NB4 (cell line): ENCODE measurements at regions not wholly inside any gene's neighbourhood (a gene's known extent, or its start where the extent isn't known, plus 50 kb on each side); places are given as distances from the start of the nearest gene placed in this dataset.

Experiments
- POLR2A ChIP-seq: IDR thresholded peaks from 2 replicates; pipeline ENCODE4 v1.6.1; 2011; ENCODE audit warnings: mild to moderate bottlenecking; ENCODE audit not compliant: insufficient read length; ENCODE audit errors: extremely low read depth
- TF ChIP-seq, protein P1 (sequence below): IDR thresholded peaks from one replicate; pipeline ENCODE4 v1.5.1; 2012; ENCODE audit warnings: low read depth, low read length

DNA sequence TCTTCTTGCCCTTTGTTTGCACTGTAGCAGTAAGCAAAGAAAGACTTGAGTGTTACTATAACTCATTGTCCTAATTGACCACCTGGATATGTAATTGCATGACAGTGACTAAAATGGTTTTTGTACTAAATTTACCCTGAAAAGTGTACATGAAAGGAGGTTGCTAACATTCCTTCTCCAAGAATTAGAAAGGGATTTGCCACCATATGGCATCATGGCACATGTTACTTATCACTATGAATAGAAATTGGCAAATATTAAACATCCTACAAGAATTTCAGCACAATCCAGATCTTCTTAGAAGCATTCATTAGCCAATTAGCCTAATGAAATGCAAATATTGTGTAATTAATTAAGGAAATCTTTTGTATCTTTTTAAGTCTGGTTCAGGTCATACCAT lies 834.2 kb downstream of the STPG2 start:
- TF ChIP-seq POLR2A = no peak
- TF ChIP-seq, protein P1, sequence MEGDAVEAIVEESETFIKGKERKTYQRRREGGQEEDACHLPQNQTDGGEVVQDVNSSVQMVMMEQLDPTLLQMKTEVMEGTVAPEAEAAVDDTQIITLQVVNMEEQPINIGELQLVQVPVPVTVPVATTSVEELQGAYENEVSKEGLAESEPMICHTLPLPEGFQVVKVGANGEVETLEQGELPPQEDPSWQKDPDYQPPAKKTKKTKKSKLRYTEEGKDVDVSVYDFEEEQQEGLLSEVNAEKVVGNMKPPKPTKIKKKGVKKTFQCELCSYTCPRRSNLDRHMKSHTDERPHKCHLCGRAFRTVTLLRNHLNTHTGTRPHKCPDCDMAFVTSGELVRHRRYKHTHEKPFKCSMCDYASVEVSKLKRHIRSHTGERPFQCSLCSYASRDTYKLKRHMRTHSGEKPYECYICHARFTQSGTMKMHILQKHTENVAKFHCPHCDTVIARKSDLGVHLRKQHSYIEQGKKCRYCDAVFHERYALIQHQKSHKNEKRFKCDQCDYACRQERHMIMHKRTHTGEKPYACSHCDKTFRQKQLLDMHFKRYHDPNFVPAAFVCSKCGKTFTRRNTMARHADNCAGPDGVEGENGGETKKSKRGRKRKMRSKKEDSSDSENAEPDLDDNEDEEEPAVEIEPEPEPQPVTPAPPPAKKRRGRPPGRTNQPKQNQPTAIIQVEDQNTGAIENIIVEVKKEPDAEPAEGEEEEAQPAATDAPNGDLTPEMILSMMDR = no peak
